NCI-H1436 treated with DMSO at 0.1 percent for 48 hours (cell line): ENCODE measurements at regions not wholly inside any gene's neighbourhood (a gene's known extent, or its start where the extent isn't known, plus 50 kb on each side); places are given as distances from the start of the nearest gene placed in this dataset.

ENCODE experiments used
- DNase-seq: peaks from one replicate; lab custom pipeline; 2025; lab: John Stamatoyannopoulos, UW

DNA sequence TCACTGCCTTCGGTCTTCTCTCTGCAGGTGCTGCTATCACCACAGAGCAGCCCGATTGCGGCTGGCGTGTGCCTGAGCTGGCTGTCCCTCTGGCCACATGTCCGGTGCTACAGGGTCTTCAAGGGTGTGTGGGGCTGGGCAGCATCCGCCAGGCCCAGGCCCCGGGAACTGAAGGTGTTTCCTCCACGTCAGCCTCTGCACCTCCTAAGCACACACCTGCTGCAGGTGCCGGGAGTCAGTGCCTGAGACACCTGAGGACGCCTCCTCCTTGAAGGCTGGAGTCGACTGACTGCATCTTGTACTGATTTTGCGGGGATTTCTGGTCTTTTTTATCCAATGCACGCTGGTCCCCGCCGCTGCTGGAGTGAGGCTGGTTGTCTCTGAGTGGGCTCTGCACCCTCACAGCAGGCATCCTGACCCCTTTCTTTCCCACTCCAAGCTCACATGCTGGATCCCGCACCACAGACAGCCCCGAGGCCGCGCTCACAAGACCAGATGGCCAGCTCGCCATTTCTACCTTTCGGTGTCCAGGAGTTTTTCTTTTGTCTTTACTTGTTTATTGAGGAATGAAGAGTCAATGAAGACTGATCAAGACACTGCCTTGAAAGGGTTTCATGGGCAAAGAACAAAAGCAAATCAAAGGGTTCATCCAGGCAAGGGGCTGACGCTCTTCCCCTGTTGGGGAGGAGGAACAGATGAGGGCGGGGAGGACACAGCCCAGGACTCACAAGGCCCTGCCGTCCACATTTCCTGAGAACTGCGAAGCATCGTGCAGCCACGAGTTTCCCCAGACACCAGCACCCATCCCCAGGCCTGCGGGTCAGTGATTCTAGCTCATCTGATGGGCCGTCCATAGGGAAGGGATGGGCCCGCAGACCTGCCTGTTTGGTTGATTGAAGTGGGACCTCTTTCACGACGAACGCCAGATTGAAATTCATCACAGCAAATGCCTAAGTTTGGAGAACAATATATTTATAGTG, 203.8 kb upstream of the SOX1 start:
- no peak for DNase-seq

DNA sequence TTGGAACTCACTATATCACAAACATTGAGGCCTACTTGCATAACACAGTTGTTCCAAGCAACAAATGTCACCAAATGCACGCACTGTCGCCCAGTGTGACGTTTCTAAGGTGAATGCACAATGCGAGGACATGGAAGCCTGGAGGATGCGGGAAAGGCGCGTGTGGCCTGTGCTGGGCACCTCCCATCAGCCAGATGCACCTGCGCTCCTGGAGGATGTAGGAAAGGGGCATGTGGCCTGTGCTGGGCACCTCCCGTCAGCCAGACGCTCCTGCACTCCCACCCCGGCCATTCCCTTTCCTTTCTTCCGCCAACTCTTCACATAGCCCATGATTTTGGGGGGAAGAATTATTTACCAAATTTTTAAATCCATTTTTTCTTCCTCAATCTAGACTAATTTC, 202.4 kb upstream of the SOX1 start:
- no peak for DNase-seq

DNA sequence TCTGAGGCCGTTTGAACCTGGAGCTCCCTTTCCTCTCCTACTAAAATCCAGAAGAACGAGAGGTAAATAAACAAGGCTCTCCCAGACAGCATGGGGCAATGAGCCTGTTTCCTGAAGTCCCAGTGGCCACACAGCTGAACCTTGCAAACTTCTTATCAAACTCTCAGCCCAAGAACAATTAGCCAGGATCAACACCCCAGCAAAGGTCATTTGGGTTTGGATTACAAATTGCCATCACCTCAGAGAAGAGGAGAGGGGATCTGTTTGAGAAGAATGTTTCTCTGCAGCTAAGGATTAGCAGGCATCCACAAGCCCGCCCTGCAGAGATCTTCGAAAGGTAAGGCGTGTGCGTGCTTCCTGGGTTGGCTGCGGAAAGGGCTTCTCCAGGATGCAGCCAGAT, 201.9 kb upstream of the SOX1 start:
- no peak for DNase-seq

DNA sequence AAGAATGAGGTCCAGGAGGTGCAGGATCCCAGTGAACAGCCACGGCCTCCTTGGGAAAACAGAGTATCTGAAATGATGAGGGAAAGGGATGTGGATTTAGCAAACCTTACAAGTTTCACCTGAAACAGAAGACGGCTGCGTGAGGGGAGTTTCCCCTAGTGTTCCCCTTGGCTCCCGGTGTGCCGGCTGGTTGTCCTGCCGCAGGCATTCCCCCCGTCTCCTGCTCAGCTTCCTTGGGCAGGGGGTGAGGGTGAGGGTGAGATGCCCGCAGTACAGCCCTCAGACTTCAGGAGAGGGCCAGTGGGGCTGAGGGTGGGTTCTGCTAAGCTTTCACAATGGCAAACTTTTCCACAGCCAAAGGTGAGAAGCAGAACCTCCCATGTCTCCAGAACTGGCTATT, 201.1 kb upstream of the SOX1 start:
- DNase-seq: no peak

DNA sequence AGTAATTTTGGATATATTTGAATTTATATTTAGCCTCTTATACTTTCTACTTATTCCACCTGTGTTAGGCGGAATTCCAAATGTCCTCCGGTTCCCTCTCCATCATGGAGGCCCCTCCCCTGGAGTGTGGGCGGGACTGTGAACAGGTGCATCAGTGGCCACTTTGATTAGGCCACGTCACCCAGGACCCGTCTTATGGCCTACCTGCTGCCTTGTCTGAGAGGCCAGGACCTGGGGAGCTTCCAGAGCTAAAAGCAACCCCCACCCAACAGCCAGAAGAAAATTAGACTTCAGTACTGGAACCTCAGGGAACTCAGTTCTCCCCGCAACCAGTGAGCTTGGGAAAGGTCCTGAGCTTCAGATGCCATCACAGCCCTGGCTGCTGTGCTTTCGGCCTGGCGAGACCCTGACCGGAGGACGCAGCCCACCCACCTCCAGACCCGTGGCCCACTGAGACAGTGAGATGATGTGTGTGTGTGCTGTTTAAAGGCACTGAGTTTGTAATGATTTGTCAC, 200.2 kb upstream of the SOX1 start:
- no peak for DNase-seq

DNA sequence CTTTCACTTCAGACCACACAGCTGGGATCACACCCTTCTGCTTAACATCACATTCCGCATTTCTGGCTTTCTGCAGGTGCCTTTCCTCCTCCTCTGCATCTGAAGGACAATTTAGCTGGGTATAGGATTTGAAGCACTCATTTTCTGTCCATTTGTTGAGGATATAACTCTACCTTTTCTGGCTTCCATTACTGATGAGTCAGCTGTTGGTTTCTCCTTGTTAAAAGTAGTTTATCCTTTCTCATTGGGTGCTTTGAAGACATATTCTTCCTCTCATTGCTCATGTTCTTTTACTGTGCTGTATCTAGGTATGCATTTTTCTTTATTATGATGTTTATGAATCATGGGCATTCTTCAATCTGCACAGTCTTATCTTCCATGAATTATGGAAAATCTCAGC, 199.3 kb upstream of the SOX1 start:
- no peak for DNase-seq

DNA sequence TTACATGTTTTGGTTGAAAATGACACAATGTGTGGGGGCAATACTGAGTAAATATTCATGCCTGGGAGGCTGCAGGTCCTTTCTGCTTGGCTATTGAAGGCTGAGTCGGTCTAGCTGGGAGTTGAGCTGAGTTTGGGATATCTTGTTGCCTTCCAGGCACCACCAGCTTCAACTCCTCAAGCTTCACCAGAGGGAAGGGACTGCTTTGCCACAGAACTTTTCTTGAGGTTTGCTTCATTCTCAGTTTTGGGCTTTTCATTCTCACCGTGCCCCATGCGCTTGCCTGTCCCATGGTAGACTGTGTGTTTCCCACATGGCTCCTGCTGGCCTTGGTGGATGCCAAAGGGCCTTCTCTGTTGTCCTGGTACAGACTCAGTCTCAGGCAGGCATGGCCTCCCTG, 198.2 kb upstream of the SOX1 start:
- no peak for DNase-seq

DNA sequence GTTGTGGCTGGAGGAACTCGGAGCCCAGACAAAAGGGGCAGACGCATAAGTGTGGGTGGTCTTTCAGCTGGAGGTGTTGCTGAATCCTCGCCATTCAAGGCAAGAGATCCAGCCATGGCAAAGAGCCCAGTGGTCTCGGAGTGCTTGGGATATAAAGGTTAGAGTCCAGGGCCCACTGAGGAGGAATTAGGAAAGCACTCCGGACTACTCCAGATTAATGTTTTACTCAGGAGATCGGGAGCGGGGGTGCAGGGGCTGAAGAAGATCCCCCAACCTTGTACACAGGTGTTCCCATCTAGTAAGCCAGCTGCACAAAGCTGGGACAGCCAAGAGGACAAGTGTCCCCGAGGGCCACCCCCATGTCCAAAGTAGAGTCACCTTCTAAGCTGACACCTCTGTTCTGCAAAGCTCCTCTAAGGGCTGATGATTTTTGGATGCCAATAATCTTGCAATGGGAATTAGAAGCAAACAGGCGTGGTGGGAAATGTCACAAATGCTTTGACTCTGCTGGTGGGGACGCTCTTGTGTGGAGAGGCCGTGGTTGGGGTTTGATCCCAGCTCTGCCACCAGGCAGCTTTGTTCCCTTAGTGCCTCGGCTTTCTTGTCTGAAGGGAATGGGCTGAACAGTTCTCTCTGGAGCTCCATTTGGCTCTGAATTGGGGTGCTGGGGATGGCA, 194.3 kb upstream of the SOX1 start:
- DNase-seq: no peak

DNA sequence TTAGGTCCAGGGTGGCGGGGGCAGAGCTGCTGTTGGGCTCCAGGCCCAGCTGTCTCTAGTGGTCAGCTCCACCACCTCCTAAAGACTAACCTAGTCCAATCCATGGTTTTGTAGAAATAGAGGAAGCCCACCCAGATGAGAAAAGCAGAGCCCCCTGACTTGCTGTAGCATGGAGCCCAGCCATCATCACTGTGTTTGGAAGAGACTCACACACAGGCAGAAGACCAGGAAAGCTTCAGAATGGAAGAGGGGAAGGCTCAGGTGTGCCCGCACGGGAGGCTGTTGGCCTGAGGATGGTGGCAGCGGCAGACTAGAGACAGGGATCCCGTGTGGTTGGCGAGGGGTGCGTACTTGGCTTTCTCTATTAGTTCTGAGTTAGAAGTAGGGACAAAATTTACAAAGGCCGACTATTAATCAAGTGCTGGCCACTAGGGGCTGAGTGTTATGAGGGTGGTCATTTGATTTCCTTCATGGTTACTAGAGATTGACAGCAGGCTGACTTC, 193.2 kb upstream of the SOX1 start:
- no peak for DNase-seq

DNA sequence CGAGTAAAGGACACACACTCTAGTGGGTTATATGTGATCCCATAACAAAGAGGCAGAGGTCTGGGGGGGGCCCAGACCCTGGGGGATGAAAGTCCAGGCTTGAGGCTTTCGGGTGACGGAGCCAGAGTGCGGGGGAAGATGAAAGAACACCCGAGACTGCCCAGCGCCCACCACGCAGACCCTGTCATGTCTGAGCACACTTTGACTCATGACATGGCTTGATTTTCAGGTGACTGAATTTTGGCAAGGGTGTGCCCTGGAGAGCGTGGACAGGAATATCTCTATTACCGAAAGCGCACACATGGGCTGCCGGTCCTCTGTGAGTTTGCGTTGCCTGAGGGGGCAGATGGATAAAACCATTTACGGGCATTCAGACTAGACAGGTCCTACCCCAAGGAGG, 192.0 kb upstream of the SOX1 start:
- no peak for DNase-seq

DNA sequence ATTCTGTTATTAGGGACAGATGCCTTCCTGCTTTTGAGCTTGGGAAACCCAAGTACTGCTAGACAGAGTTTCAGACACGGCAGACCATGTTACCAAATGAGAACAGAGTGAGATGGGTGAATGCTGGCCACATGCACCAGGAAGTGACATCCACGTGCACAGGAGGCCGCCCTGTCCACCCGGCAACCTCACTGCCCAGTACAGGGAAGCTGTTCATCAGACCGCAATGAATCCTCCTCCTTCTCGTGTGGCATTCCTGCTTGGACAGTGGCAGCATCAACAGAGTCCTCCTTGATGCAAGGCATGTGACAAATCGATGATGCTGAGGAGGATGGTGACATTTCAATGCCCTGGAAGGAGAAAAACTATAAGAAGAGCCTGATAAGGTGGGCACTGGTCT, 191.0 kb upstream of the SOX1 start:
- DNase-seq: no peak

DNA sequence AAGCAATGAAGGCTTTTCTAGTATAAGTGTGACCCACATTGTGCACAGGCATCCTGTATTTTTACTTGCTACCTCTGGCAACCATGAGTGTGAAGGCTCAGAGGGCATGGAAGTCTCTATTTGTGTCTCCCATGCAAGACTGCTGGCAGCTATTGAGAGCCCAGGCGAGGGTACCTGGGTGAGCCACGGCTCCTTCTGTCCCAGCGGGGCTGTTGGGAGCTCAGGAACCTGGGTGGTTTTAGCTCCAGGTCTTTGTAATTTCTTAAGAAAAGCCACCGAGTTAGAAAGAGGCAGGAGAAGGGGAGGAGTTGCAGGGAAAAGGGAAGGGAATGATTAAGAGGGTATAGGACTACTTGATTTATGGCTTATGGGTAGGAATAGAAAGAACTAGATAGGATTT, 190.4 kb upstream of the SOX1 start:
- no peak for DNase-seq

DNA sequence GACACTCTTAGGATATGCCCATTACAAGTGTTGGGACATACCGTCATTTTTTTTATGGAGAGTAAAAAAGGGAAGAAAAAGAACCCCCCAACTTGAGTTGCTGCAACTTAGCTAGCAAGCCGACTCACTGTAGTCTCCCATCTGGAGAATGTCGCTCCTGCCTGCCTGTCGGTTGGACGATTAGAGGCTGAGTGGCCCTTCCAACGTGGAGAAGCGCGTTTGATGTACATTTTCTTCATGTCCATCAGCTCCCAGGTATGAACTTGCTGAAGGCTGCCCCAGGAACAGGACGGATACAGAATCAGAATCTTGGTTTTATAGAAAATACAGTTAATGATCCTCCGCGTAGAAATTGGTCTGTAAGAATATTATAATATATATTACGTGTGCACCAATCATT, 189.0 kb upstream of the SOX1 start:
- no peak for DNase-seq

DNA sequence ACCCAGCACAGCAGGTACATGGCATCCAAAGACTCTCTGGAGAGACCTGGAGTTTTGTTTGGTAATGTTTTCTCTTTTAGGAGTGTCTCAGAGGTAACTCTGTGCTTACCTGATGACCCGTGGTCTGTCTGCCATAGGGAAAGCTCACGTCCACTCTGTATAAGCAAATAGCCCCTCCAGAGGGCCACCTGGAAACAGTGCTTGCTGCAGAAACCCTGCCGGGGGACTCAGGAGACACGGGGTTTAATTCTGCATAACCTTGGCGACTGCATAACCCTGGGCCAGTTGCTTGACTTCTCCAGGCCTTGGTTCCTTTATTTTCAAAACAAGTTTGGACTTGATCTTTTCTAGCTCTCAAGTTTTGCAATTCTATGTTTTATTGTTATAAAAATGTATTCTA, 187.2 kb upstream of the SOX1 start:
- DNase-seq: no peak

DNA sequence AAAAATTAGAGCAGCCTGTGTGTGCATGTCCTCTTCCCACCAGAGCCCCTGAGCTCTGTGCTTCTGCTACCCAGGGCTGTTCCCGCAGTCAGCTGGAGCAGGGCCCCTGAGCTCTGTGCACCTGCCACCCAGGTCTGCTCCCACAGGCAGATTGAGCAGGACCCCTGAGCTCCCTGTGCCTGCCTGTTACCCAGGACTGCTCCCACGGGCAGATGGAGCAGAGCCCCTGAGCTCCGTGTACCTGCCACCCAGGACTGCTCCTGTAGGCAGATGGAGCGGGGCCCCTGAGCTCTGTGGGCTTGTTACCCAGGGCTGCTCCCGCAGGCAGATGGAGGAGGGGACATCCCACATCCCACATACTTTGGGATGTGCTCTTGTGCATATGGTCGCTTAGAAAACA, 186.8 kb upstream of the SOX1 start:
- DNase-seq: no peak

DNA sequence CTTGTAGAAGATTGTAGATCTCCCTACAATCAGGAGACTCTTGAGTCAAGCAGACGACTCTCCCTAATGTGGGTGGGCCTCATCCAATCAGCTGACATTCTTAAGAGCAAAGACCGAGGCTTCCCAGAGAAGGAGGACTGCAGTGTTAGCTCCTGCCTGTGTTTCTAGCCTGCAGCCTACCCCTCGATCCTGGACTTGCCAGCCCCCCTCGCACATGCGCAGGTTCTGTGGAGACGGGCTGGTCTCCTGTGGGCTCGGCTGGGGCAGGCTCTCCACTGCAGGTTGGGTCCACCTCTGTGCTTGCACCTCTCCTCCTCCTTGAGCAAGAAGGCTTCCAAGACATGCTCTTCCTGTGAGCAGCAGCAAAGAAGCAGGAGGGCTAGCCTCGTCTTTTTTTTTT, 185.2 kb upstream of the SOX1 start:
- DNase-seq: no peak

DNA sequence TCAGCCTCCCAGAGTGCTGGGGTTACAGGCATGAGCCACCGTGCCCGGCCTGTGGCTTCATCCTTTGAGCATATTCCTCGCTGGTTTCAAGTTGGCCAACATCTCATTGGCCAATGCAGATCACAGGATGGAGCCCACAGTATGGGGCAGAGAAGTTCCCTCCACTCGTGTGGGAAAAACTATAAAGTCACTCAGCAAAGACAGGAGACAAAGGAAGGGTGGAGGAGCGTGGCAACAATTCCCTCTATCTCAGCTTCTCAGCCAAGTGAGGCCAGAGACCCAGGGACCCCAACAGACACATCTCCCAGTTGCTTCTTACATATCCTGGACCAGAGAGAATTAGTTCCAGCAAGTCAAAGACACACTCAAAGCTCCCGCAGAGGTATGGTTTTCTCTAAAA, 184.6 kb upstream of the SOX1 start:
- no peak for DNase-seq

DNA sequence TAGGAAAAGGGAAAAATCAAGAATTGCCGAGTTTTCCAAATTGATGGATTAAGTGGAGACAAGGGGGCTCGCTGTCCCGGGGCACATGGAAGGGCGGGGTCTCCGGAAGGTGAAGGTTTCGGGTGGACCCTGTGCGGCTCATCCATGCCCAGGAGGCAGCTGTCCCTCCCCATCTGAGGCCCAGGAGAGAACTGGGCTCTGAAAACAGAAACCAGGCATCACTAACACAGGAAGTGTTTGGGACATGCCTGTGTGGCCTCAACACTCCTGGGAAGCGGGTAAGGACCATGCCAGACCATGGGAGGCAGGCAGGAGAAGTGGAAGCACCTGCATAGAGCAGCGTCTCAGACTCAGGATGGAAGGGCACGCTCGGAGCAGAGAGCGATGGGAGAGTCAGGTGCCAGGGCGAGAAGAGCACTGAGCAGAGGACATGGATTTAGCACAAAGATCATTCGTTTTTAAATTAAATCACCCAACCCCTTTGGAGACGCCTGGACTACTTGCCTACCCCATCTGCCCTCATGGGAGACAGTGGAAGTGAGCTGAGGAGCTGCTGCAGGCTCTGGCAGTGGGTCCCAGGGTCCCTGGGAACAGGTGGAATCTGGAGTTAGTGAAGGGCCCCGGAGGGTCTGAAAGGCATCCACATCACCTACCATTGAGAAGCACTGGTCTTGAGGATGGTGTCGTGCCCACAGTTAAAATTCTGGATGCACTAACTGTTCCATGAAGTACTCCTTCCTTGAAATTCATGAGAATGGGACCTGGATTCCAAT, 183.2 kb upstream of the SOX1 start:
- DNase-seq: no peak

DNA sequence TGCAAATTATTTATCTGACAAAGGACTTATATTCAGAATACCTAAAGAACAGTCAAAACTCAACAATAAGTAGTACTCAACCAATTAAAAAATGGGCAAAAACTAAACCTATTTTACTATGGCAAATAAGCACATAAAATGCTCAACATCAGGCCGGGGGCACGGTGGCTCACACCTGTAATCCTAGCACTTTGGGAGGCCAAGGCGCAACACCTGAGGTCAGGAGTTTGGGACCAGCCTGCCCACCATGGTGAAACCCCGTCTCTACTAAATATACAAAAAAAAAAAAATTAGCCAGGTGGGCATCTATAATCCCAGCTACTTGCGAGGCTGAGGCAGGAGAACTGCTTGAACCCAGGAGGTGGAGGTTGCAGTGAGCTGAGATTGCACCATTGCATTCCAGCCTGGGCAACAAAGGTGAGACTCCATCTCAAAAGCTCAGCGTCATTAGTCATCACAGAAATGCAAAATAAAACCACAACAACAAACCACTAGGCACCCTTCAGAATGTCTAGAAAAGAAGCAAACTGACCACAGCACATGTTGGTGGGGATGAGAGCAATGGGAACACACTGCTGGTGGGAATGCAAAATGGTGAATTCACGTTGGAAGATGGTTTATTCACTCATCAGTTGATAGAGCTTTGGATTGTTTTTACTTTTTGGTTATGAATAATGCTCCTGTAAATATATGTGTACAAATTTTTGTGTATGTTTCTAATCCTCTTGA, 180.6 kb upstream of the SOX1 start:
- DNase-seq: no peak

DNA sequence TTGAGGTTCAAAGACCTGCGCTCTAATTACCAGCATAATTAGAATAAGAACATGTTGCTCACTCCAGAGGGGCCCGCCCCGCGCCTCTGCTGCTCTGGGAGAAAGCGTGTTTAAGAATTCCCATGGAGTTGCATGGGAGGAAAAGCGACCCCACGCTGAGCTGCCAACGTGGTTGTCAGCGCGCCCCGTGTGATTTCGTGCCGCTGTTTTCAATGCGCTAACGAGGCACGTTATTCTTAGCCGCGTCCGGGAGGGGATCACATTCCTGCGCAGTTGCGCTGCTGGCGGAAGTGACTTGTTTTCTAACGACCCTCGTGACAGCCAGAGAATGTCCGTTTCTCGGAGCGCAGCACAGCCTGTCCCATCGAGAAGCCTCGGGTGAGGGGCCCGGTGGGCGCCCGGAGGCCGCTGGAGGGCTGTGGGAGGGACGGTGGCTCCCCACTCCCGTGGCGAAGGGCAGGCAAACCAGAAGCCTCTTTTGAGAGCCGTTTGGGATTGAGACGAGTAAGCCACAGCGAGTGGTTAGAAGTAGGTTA, 173.8 kb upstream of the SOX1 start:
- no peak for DNase-seq
